GM12878 (cell line): ENCODE measurements at regions not wholly inside any gene's neighbourhood (a gene's known extent, or its start where the extent isn't known, plus 50 kb on each side); places are given as distances from the start of the nearest gene placed in this dataset.

ENCODE experiments used
- ATAC-seq: fragments of 200-7000 bp; cut with Tn5 transposase; 3 replicates; pipeline ENCODE4 v1.9.1; 2020; ENCODE audit warnings: mild to moderate bottlenecking, moderate library complexity
- BruUV-seq: library from RNA; stranded (reverse); fragments of 400-500 nt; replicated peaks from 2 replicates; lab custom pipeline; 2021; lab: Mats Ljungman, UMichigan
- CTCF ChIA-PET: fragments of 300-600 bp; sonication (Branson Sonifier 250); formaldehyde crosslinking; extraction: SDS; loops from one replicate; lab custom pipeline; 2021; ENCODE audit warnings: inconsistent platforms; lab: Yijun Ruan, JAX
- POLR2A ChIA-PET: fragments of 350-600 bp; formaldehyde crosslinking; extraction: SDS; loops from one replicate; lab custom pipeline; 2021; ENCODE audit warnings: inconsistent platforms; lab: Charles Lee
- RAD21 ChIA-PET: fragments of 300-600 bp; sonication (Branson Sonifier 250); formaldehyde crosslinking; loops from one replicate; lab custom pipeline; 2023; ENCODE audit warnings: antibody characterized with exemption; ENCODE audit not compliant: unreplicated experiment; lab: Charles Lee
- SMC1A ChIA-PET: fragments of 300-600 bp; sonication (Branson Sonifier 250); formaldehyde crosslinking; loops from one replicate; lab custom pipeline; 2023; ENCODE audit not compliant: unreplicated experiment, uncharacterized antibody; lab: Charles Lee
- DNase-seq: peaks from one replicate; pipeline ENCODE4 v3.0.0-alpha.2; 2011; ENCODE audit warnings: low read depth, low spot score
- FAIRE-seq: peaks from 3 replicates; lab custom pipeline; 2011; peaks lifted over from hg19 to GRCh38; lab: Jason Lieb, UNC
- H2AFZ ChIP-seq: 2 replicates; pipeline ENCODE4 v1.6.0; 2011; ENCODE audit warnings: low read depth, low read length, control low read depth; ENCODE audit not compliant: control insufficient read depth
- H3K27ac ChIP-seq: 2 replicates; pipeline ENCODE4 v1.5.1; 2011; ENCODE audit warnings: control low read depth; ENCODE audit not compliant: control insufficient read depth, insufficient read depth
- H3K27me3 ChIP-seq, 2 experiments: replicated peaks in 1 of 2; 2 replicates each; pipeline versions ENCODE4 v1.6.0 to v1.6.1; 2011; ENCODE audit warnings: low read length in 1 of 2; ENCODE audit not compliant: control insufficient read depth in 2 of 2, insufficient read depth in 2 of 2
- H3K36me3 ChIP-seq, 2 experiments: 2 replicates each; pipeline ENCODE4 v1.5.1; 2011; ENCODE audit warnings: low read length in 1 of 2; ENCODE audit not compliant: control insufficient read depth in 2 of 2, insufficient read depth in 2 of 2
- H3K4me1 ChIP-seq: 2 replicates; pipeline ENCODE4 v1.6.1; 2011; ENCODE audit warnings: mild to moderate bottlenecking, low read length, moderate library complexity, mixed read lengths; ENCODE audit not compliant: control insufficient read depth, insufficient read depth
- H3K4me2 ChIP-seq: 2 replicates; pipeline ENCODE4 v1.6.0; 2011; ENCODE audit warnings: control low read depth; ENCODE audit not compliant: control insufficient read depth, insufficient read depth
- H3K4me3 ChIP-seq: fragments of 200-600 bp; sonication (generic); 2 replicates; pipeline ENCODE4 v1.5.1; 2016
- H3K79me2 ChIP-seq: 2 replicates; pipeline ENCODE4 v1.6.0; 2011; ENCODE audit warnings: low read length; ENCODE audit not compliant: control insufficient read depth, insufficient read depth
- H3K9ac ChIP-seq: 2 replicates; pipeline ENCODE4 v1.8.0; 2011; ENCODE audit warnings: low read length, control low read depth, mixed read lengths; ENCODE audit not compliant: control insufficient read depth, insufficient read depth
- H3K9me3 ChIP-seq: replicated peaks from 3 replicates; pipeline ENCODE4 v1.5.1; 2011; ENCODE audit warnings: mild to moderate bottlenecking, low read length; ENCODE audit not compliant: control insufficient read depth, insufficient read depth
- H4K20me1 ChIP-seq: 2 replicates; pipeline ENCODE4 v1.6.0; 2011; ENCODE audit not compliant: control insufficient read depth, insufficient read depth
- ESRRA ChIP-seq: IDR thresholded peaks from 2 replicates; pipeline ENCODE4 v1.6.1; 2012; ENCODE audit warnings: mild to moderate bottlenecking, low read length, improper control_type of control experiment
- FOXK2 ChIP-seq: fragments of 450-650 bp; IDR thresholded peaks from 2 replicates; pipeline ENCODE4 v1.6.1; 2017; ENCODE audit warnings: mild to moderate bottlenecking, moderate library complexity
- HCFC1 ChIP-seq: fragments of 150-350 bp; IDR thresholded peaks from 2 replicates; pipeline ENCODE4 v1.6.1; 2014; ENCODE audit warnings: low read length
- HSF1 ChIP-seq: fragments of 150-350 bp; IDR thresholded peaks from 2 replicates; pipeline ENCODE4 v1.6.1; 2014; ENCODE audit warnings: mild to moderate bottlenecking, low read depth, low read length
- MAX ChIP-seq: IDR thresholded peaks from 2 replicates; pipeline ENCODE4 v1.6.1; 2012; ENCODE audit warnings: low read depth, low read length, improper control_type of control experiment
- NFYB ChIP-seq: IDR thresholded peaks from 2 replicates; pipeline ENCODE4 v1.6.1; 2011; ENCODE audit warnings: low read depth, mild to moderate bottlenecking, low read length, improper control_type of control experiment, moderate library complexity; ENCODE audit not compliant: insufficient read depth
- PML ChIP-seq: IDR thresholded peaks from 2 replicates; pipeline ENCODE4 v1.6.1; 2012; ENCODE audit warnings: low read length, inconsistent platforms
- PRDM15 ChIP-seq: fragments of 450-650 bp; formaldehyde crosslinking; IDR thresholded peaks from 2 replicates; pipeline ENCODE4 v1.4.0; 2020; ENCODE audit warnings: mild to moderate bottlenecking, moderate library complexity
- SMAD5 ChIP-seq: IDR thresholded peaks from 2 replicates; pipeline ENCODE4 v1.6.1; 2016; ENCODE audit warnings: antibody characterized with exemption, low read depth
- SREBF2 ChIP-seq: IDR thresholded peaks from 2 replicates; pipeline ENCODE4 v1.6.1; 2012; ENCODE audit warnings: mild to moderate bottlenecking, low read length
- SUPT20H ChIP-seq: IDR thresholded peaks from 2 replicates; pipeline ENCODE4 v1.6.1; 2011; ENCODE audit warnings: low read depth, mild to moderate bottlenecking, low read length, moderate library complexity, borderline replicate concordance; ENCODE audit not compliant: control insufficient read depth
- USF1 ChIP-seq: IDR thresholded peaks from 2 replicates; pipeline ENCODE4 v1.6.1; 2011; ENCODE audit warnings: borderline replicate concordance, low read depth, mild to moderate bottlenecking, moderate library complexity, mixed read lengths, low read length; ENCODE audit not compliant: insufficient read depth; ENCODE audit errors: extremely low read length
- YBX1 ChIP-seq: fragments of 450-650 bp; IDR thresholded peaks from 2 replicates; pipeline ENCODE4 v1.6.1; 2016; ENCODE audit warnings: antibody characterized with exemption
- ZBTB4 ChIP-seq: fragments of 450-650 bp; formaldehyde crosslinking; IDR thresholded peaks from 2 replicates; pipeline ENCODE4 v1.4.0; 2022; ENCODE audit warnings: mild to moderate bottlenecking, moderate library complexity
- WGBS: methylation state at CpG from one replicate; pipeline ENCODE4 v1.1.6; 2016; ENCODE audit warnings: low lambda C conversion rate; ENCODE audit not compliant: insufficient replicate concordance, insufficient coverage; ENCODE audit errors: missing lambda C conversion rate; 5-methylcytosine and 5-hydroxymethylcytosine counted together
- in situ Hi-C: fragments of 300-500 bp; cut with MboI; formaldehyde crosslinking; loops from 9 replicates; pipeline ENCODE4 v1.14.3; 2018; ENCODE audit warnings: mixed read lengths
- intact Hi-C: fragments of 100-400 bp; cut with micrococcal nuclease; formaldehyde crosslinking; loops from one replicate; pipeline ENCODE4 v1.14.2; 2022; ENCODE audit not compliant: unreplicated experiment

GRCh38 chr1:20425622-20426021 is 60.4 kb downstream of the CAMK2N1 start (continued):
- no peak for TF ChIP-seq ZBTB4 (CRISPR knock-in tag)
- no peak for TF ChIP-seq SUPT20H
- no peak for TF ChIP-seq NFYB
- TF ChIP-seq ESRRA: no peak
- no peak for TF ChIP-seq HCFC1
- no peak for TF ChIP-seq PML
- no peak for TF ChIP-seq YBX1
- no peak for TF ChIP-seq HSF1

- H3K9me3 ChIP-seq: no peaks in the 10 kb centered on the region; the same call in 2 of the 3 replicates
- no peak overlapping the region for H2AFZ ChIP-seq
- H3K9ac ChIP-seq: no peak overlapping the region
- 56% methylated on average over 2 of the region's 3 CpGs for WGBS
- SMC1A ChIA-PET: interaction anchor here (0.9 to 1.9 kb wide), 2 partner anchors 9 to 15 kb away, joined by 3 to 4 read pairs; no protein-coding TSS in a partner anchor
- no peaks in the 10 kb centered on the region for H4K20me1 ChIP-seq
- intact Hi-C loops (no loop called here), in situ Hi-C loops (no loop called here)
- RAD21 ChIA-PET: no interaction called here
- H3K4me2 ChIP-seq: no peak overlapping the region
- no peak overlapping the region for H3K4me3 ChIP-seq
- peaks cover 8% of the 10 kb centered on the region for H3K4me1 ChIP-seq
- H3K36me3 ChIP-seq: no peaks in the 10 kb centered on the region
- H3K79me2 ChIP-seq: no peaks in the 10 kb centered on the region
- ATAC-seq (no peak), FAIRE-seq (no peak), DNase-seq (no peak)
- POLR2A ChIA-PET: interaction anchor here (0.6 kb wide), 1 partner anchor 675 kb away, joined by 5 read pairs; no protein-coding TSS in a partner anchor
- BruUV-seq: no TSS peak
- CTCF ChIA-PET: no interaction called here
- H3K27ac ChIP-seq: no peak overlapping the region
- no peaks in the 10 kb centered on the region for H3K27me3 ChIP-seq
- TF ChIP-seq SREBF2: no peak
- no peak for TF ChIP-seq USF1
- no peak for TF ChIP-seq MAX
- TF ChIP-seq PRDM15 (CRISPR knock-in tag): no peak
- no peak for TF ChIP-seq FOXK2
- no peak for TF ChIP-seq SMAD5
These were observed 62.7 kb downstream of the CAMK2N1 start for GRCh38 chr1:20423169-20423795.
